ENCODE measurements at regions not wholly inside any gene's neighbourhood (a gene's known extent, or its start where the extent isn't known, plus 50 kb on each side); places are given as distances from the start of the nearest gene placed in this dataset.

DNA sequence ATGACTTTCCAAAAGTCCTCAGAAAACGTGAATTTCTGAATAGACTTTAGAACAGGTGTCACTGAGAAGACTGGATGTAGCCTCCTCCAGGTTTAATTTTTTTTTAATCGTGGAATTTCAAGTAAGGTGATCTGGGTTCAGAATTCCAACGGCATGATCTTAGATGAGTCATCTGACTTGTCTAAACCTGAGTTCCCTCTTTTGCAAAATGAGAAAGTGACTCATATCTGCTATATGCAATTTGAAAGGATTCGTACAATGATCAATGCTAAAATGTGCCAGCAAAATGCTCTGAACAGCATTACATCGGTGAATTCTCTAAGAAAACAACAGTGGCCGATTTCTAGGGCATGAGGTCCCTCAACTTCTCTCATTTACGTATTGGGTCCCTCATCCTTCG, 69.1 kb upstream of the ZNF516 start:
- no peak for TF ChIP-seq POLR2AphosphoS5 (IDR thresholded peaks at IDR 0.05; ENCODE audit: borderline replicate concordance, low read depth, low read length)
- TF ChIP-seq FOXP2 (optimal IDR thresholded peaks at IDR 0.05; ENCODE audit: control extremely low read depth, extremely low read length, insufficient read depth): no peak
- TF ChIP-seq EZH2 (IDR thresholded peaks at IDR 0.05): no peak
- Histone ChIP-seq H3K36me3 (ENCODE audit: insufficient read depth, low read length) (no peaks in the 10 kb centered on the region), H3K9me3 (ENCODE audit: low read depth, low read length) (no peaks in the 10 kb centered on the region), H3K27ac (peak overlapping the region; percentile 93), H3K4me3 (no peak overlapping the region; the same call in 1 of the 2 replicates), H3K9ac (ENCODE audit: insufficient read length) (no peak overlapping the region)
- DNase-seq (ENCODE audit: low read depth, low spot score): no peak

DNA sequence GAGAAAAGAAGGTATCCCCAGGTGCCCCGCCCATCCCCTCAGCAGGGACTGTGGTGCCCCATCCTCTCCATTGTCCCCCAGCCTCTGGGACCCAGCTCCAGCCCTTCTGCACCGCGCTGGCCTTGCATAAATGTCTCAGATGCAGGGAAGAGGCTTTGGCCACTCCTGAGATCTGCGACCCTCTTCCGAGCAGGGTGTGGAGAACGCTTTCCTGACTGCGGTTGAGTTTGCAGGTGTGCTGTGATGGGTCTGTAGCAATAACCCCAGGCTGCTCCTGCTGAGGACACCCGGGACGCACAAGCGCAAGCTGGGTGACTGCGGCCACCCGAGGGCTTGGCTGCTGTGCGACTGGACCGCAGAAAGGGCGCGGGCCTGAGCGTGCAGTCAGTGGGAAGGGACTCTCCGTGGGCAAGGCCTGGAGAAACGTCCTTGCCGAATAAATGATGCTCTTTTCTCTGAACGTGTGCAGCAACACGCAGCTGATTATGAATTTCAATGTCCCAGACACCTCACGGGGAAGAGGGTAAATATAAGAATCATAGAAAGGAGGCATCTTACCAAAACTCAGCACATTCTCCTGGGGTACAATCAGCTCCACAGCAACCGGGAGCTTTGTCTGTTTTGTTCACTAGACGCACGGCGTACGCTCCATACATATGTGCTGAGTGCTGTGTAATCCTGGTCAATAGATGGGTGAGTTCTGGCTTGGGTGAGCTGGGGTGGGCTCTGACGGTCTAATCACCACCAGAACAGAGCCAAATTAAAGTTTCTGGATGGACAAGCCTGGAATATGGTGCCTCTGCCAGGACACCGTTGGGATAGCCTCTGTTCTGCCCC, 67.5 kb upstream of the ZNF516 start:
- Histone ChIP-seq H3K9ac (ENCODE audit: insufficient read length) (no peak overlapping the region), H3K9me3 (ENCODE audit: low read depth, low read length) (no peaks in the 10 kb centered on the region), H3K36me3 (ENCODE audit: insufficient read depth, low read length) (no peaks in the 10 kb centered on the region), H3K4me3 (no peak overlapping the region), H3K27ac (no peak overlapping the region)
- TF ChIP-seq EZH2 (IDR thresholded peaks at IDR 0.05) (no peak), FOXP2 (optimal IDR thresholded peaks at IDR 0.05; ENCODE audit: control extremely low read depth, extremely low read length, insufficient read depth) (no peak), POLR2AphosphoS5 (IDR thresholded peaks at IDR 0.05; ENCODE audit: borderline replicate concordance, low read depth, low read length) (no peak)
- no peak for DNase-seq (ENCODE audit: low read depth, low spot score)

DNA sequence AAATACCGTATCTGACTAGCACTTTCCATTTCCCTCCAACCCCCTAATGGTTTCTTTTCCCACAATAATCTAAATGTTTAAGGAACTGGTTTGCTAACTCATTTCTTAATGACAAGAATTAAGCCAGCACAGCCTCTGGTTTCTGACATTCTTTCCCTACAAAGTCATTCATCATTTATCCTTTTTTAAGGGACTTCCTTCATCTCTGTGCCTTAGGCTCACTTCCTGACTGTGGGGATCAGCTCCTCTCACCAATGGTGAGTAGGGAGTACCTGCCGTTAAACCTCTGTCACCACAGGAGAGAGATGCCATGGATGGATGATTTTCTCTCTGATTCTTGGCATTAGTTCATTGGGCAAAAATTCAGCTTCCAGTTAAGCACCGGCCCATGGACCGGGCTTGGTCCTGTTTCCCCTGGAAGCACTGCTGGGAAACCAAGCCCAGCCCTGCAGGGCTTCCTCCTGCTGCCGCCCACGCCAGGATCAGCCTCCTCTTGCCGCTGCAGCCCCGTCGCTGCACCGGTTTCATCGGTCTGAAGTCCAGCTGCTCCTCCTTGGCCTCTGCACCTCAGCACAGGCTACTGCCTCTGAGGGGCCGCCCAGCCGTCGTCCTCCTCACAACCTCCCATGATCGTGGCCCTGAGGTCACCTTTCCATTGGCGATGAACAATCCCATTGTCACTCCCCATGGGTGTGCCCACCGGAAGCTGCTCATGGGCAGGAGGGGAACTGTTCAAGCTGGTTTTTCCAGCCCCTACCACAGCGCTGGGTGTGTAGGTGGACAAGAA, 64.0 kb upstream of the ZNF516 start:
- Histone ChIP-seq H3K9me3 (ENCODE audit: low read depth, low read length) (no peaks in the 10 kb centered on the region), H3K9ac (ENCODE audit: insufficient read length) (no peak overlapping the region), H3K36me3 (ENCODE audit: insufficient read depth, low read length) (no peaks in the 10 kb centered on the region), H3K4me3 (no peak overlapping the region), H3K27ac (no peak overlapping the region)
- DNase-seq (ENCODE audit: low read depth, low spot score): no peak
- TF ChIP-seq FOXP2 (optimal IDR thresholded peaks at IDR 0.05; ENCODE audit: control extremely low read depth, extremely low read length, insufficient read depth) (no peak), EZH2 (IDR thresholded peaks at IDR 0.05) (no peak), POLR2AphosphoS5 (IDR thresholded peaks at IDR 0.05; ENCODE audit: borderline replicate concordance, low read depth, low read length) (no peak)

DNA sequence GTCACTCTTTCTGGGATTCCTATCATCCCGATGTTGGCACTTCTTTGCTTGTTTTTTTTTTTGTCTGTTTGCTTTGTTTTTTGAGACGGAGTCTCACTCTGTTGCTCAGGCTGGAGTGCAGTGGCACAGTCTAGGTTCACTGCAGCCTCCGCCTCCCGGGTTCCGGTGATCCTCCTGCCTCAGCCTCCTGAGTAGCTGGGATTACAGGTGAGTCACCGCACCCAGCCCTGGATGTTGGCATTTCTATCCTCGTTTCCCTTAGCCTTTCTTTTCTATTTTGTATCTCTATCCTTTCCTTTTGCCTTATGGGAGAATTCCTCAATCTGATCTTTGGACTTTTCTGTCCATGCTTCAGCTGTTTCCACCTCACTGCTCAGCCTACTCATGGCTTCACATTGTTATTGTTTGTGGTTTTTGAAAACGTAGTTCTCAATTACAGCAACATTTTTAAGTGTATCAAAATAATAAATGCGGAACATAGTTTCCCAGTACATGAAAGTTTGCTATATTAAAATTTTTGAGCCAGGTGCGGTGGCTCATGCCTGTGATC, 62.1 kb upstream of the ZNF516 start:
- no peak for DNase-seq (ENCODE audit: low read depth, low spot score)
- no peak overlapping the region for H3K27ac ChIP-seq
- no peak overlapping the region for H3K4me3 ChIP-seq
- H3K9ac ChIP-seq (ENCODE audit: insufficient read length): no peak overlapping the region
- no peaks in the 10 kb centered on the region for H3K9me3 ChIP-seq (ENCODE audit: low read depth, low read length)
- TF ChIP-seq EZH2 (IDR thresholded peaks at IDR 0.05): no peak
- no peak for TF ChIP-seq POLR2AphosphoS5 (IDR thresholded peaks at IDR 0.05; ENCODE audit: borderline replicate concordance, low read depth, low read length)
- no peak for TF ChIP-seq FOXP2 (optimal IDR thresholded peaks at IDR 0.05; ENCODE audit: control extremely low read depth, extremely low read length, insufficient read depth)
- no peaks in the 10 kb centered on the region for H3K36me3 ChIP-seq (ENCODE audit: insufficient read depth, low read length)

DNA sequence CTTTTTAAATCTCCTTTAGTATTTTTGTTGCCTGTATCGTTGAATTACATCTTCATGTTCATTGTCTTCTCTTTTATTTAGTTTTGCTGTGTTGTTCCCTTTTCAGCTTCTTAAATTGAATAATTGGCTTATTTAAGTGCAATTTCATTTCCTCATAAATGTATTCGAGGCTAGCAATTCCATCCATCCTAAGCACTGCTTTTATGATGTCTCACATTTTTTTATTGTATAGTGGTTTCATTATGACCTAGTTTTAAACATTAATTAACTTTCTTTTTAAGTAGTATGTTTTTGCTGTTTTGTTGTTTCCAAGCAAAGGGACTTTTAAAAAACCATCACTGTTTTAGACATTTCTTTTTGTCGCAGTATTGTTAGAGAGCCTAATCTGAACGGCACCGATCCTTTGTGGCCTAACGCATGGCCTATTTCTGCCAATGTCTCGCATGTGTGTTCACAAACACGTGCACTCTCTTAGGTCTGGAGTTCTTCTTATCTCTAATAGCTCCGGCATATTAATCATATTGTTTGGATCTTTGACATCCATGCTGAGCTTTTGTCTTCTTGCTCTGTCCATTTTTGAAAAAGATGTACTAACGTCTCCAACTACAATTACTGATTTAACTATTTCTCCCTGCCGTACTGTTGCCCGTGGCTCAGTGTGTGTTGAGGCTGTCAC, 59.6 kb upstream of the ZNF516 start:
- H3K9me3 ChIP-seq (ENCODE audit: low read depth, low read length): no peaks in the 10 kb centered on the region
- DNase-seq (ENCODE audit: low read depth, low spot score): no peak
- TF ChIP-seq EZH2 (IDR thresholded peaks at IDR 0.05) (no peak), POLR2AphosphoS5 (IDR thresholded peaks at IDR 0.05; ENCODE audit: borderline replicate concordance, low read depth, low read length) (no peak), FOXP2 (optimal IDR thresholded peaks at IDR 0.05; ENCODE audit: control extremely low read depth, extremely low read length, insufficient read depth) (no peak)
- peak overlapping the region; percentile 87 for H3K27ac ChIP-seq
- H3K9ac ChIP-seq (ENCODE audit: insufficient read length): peak overlapping the region; percentile 31
- H3K36me3 ChIP-seq (ENCODE audit: insufficient read depth, low read length): no peaks in the 10 kb centered on the region
- H3K4me3 ChIP-seq: peak overlapping the region; percentile 25

DNA sequence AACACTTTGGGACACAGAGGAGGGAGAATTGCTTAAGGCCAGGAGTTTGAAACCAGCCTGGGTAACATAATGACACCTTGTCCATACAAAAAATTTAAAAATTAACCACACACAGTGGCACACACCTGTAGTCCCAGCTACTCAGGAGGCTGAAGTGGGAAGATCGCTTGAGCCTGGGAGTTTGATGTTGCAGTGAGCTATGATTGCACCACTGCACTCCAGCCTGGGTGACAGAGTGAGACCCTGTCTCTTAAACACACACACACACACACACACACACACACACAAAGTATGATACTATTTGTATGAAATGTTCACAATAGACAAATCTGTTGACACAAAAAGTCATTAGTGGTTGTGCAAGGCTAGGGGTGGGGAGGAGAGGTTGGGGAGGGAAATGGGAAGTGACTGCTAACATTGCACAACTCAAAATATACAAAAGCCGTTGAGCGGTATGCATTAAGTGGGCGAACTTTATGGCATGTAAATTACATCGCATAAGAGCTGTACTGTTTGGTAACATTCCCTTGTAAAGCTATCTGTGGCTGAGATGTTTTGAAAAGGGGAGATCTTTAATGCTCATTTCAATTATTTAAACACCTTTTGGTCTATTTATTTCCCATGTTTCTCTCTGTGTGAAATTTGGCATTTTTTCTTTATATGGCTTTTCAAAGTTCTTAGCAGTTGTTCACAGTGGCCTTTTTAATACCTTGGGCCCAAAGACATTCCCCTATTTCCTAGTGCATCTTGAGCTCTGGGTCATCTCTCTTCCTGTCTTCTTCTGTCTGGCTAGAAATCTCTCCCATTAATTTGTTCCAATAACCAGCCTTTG, 58.9 kb upstream of the ZNF516 start:
- TF ChIP-seq FOXP2 (optimal IDR thresholded peaks at IDR 0.05; ENCODE audit: control extremely low read depth, extremely low read length, insufficient read depth) (no peak), EZH2 (IDR thresholded peaks at IDR 0.05) (no peak), POLR2AphosphoS5 (IDR thresholded peaks at IDR 0.05; ENCODE audit: borderline replicate concordance, low read depth, low read length) (peak; percentile 48; the same call in 1 of the 2 replicates)
- no peaks in the 10 kb centered on the region for H3K9me3 ChIP-seq (ENCODE audit: low read depth, low read length)
- no peaks in the 10 kb centered on the region for H3K36me3 ChIP-seq (ENCODE audit: insufficient read depth, low read length)
- peak overlapping the region; percentile 6 for H3K9ac ChIP-seq (ENCODE audit: insufficient read length)
- H3K27ac ChIP-seq: peak overlapping the region; percentile 87
- DNase-seq (ENCODE audit: low read depth, low spot score): peak; percentile 76
- H3K4me3 ChIP-seq: peak overlapping the region; percentile 25

DNA sequence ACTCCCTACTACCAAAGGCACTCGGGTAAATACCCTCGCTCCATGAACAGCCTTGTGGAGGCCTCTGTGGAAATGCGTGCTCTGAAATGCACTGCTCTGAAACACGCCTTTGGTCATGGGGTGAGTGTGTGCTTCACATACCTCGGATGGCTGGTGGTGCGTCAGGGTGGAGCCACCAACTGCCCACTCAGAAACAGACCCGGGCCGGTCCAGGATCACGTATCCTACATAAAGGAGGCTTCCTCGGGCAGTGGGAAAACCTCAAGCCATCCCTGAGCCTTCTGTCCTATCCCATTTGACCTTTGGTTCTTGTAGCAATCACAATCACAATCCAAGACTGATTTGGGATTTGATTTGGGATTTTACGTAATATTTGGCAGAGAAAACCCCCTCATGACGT, 53.5 kb upstream of the ZNF516 start:
- no peaks in the 10 kb centered on the region for H3K9me3 ChIP-seq (ENCODE audit: low read depth, low read length)
- no peaks in the 10 kb centered on the region for H3K36me3 ChIP-seq (ENCODE audit: insufficient read depth, low read length)
- no peak for DNase-seq (ENCODE audit: low read depth, low spot score)
- H3K4me3 ChIP-seq: no peak overlapping the region
- H3K9ac ChIP-seq (ENCODE audit: insufficient read length): no peak overlapping the region
- H3K27ac ChIP-seq: no peak overlapping the region
- TF ChIP-seq FOXP2 (optimal IDR thresholded peaks at IDR 0.05; ENCODE audit: control extremely low read depth, extremely low read length, insufficient read depth) (no peak), EZH2 (IDR thresholded peaks at IDR 0.05) (no peak), POLR2AphosphoS5 (IDR thresholded peaks at IDR 0.05; ENCODE audit: borderline replicate concordance, low read depth, low read length) (no peak)

All from SK-N-MC (cell line).